Kidney epithelial cell (primary cell): ENCODE measurements at regions not wholly inside any gene's neighbourhood (a gene's known extent, or its start where the extent isn't known, plus 50 kb on each side); places are given as distances from the start of the nearest gene placed in this dataset.

Source experiments
- DNase-seq: peaks from one replicate; pipeline ENCODE4 v3.0.0-alpha.2; 2010; ENCODE audit warnings: low read depth
- H3K27me3 ChIP-seq: 2 replicates; pipeline ENCODE4 v1.6.0; 2011; ENCODE audit warnings: low read length; ENCODE audit not compliant: control insufficient read depth, insufficient read depth
- H3K36me3 ChIP-seq: 2 replicates; pipeline ENCODE4 v1.5.1; 2011; ENCODE audit warnings: low read length; ENCODE audit not compliant: control insufficient read depth, insufficient read depth
- H3K4me3 ChIP-seq: 2 replicates; pipeline ENCODE4 v1.5.1; 2011; ENCODE audit warnings: low read depth, mild to moderate bottlenecking, control low read depth, low read length
- CTCF ChIP-seq: IDR thresholded peaks from 2 replicates; pipeline ENCODE4 v1.5.1; 2011; ENCODE audit warnings: mild to moderate bottlenecking, moderate library complexity, low read length, control low read depth, inconsistent platforms; ENCODE audit not compliant: insufficient read depth, poor library complexity, severe bottlenecking

GRCh38 chr6:131398176-131398575, 174.8 kb upstream of the ARG1 start:
- TF ChIP-seq CTCF: no peak
- Histone ChIP-seq H3K27me3 (no peaks in the 10 kb centered on the region), H3K36me3 (no peaks in the 10 kb centered on the region), H3K4me3 (no peak overlapping the region)
- no peak for DNase-seq

GRCh38 chr6:131399433-131399832, 173.6 kb upstream of the ARG1 start:
- Histone ChIP-seq H3K27me3 (no peaks in the 10 kb centered on the region), H3K4me3 (no peak overlapping the region), H3K36me3 (no peaks in the 10 kb centered on the region)
- DNase-seq: no peak
- no peak for TF ChIP-seq CTCF

- DNase-seq: peak; percentile 69
- no peak for TF ChIP-seq CTCF
These were observed 172.8 kb upstream of the ARG1 start for GRCh38 chr6:131400054-131400778.

GRCh38 chr6:131400779-131401496, 172.1 kb upstream of the ARG1 start:
- H3K36me3 ChIP-seq: no peaks in the 10 kb centered on the region
- H3K4me3 ChIP-seq: no peak overlapping the region
- TF ChIP-seq CTCF: no peak
- H3K27me3 ChIP-seq: no peaks in the 10 kb centered on the region
- DNase-seq: no peak

More at GRCh38 chr6:131400054-131400778, 172.8 kb upstream of the ARG1 start:
- no peaks in the 10 kb centered on the region for H3K36me3 ChIP-seq
- H3K4me3 ChIP-seq: no peak overlapping the region
- no peaks in the 10 kb centered on the region for H3K27me3 ChIP-seq

- Histone ChIP-seq H3K36me3 (no peaks in the 10 kb centered on the region), H3K27me3 (no peaks in the 10 kb centered on the region), H3K4me3 (no peak overlapping the region)
- DNase-seq: no peak
- TF ChIP-seq CTCF: no peak
These were observed 164.2 kb upstream of the ARG1 start for GRCh38 chr6:131408811-131409210.
